SK-N-SH treated with all-trans-retinoic acid at 6 μM for 48 hours (cell line): ENCODE measurements at regions not wholly inside any gene's neighbourhood (a gene's known extent, or its start where the extent isn't known, plus 50 kb on each side); places are given as distances from the start of the nearest gene placed in this dataset.

Source experiments
- GLIS3 ChIP-seq: fragments of 250-450 bp; sonication (Bioruptor Pico); IDR thresholded peaks from 2 replicates; pipeline ENCODE4 v1.5.0; 2020; ENCODE audit warnings: mild to moderate bottlenecking, moderate library complexity
- SNAI2 ChIP-seq: fragments of 250-450 bp; sonication (Bioruptor Pico); IDR thresholded peaks from 2 replicates; pipeline ENCODE4 v1.5.0; 2020; ENCODE audit warnings: mild to moderate bottlenecking, moderate library complexity
- TSHZ2 ChIP-seq: fragments of 250-450 bp; sonication (Bioruptor Pico); IDR thresholded peaks from 2 replicates; pipeline ENCODE4 v1.5.0; 2020; ENCODE audit warnings: mild to moderate bottlenecking, moderate library complexity
- ZNF565 ChIP-seq: fragments of 450-650 bp; formaldehyde crosslinking; conservative IDR thresholded peaks from 2 replicates; pipeline ENCODE4 v1.5.0; 2020; ENCODE audit warnings: low read depth, mild to moderate bottlenecking, moderate library complexity
- TF ChIP-seq, protein P1 (sequence below): fragments of 250-450 bp; sonication (Bioruptor Pico); IDR thresholded peaks from 2 replicates; pipeline ENCODE4 v1.5.1; 2020; ENCODE audit warnings: low read depth, mild to moderate bottlenecking, moderate library complexity

DNA sequence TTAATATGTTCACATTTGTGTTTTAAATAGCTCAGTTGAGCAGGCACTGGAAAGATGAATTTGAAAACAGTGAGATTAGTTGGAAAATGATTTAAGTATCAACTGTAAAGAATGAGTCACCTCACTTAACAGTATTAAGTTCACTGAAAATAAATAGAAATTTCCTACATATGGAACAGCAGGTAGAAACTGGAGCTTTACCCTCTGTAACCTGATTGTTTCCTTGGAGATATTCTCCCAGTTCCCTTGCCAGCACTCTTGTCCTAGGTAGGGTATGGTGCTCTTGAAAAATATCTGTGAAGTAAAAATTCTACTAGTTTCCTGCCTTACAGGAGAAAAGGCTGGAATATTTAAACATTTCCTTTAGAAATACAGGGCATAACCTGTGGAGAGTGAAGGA is 81.3 kb upstream of the DLGAP1 start:
- TF ChIP-seq, protein P1, sequence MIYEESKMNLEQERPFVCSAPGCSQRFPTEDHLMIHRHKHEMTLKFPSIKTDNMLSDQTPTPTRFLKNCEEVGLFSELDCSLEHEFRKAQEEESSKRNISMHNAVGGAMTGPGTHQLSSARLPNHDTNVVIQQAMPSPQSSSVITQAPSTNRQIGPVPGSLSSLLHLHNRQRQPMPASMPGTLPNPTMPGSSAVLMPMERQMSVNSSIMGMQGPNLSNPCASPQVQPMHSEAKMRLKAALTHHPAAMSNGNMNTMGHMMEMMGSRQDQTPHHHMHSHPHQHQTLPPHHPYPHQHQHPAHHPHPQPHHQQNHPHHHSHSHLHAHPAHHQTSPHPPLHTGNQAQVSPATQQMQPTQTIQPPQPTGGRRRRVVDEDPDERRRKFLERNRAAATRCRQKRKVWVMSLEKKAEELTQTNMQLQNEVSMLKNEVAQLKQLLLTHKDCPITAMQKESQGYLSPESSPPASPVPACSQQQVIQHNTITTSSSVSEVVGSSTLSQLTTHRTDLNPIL (CRISPR knock-in tag): no peak
- no peak for TF ChIP-seq GLIS3
- TF ChIP-seq TSHZ2 (CRISPR knock-in tag): no peak
- TF ChIP-seq SNAI2 (CRISPR knock-in tag): no peak
- TF ChIP-seq ZNF565 (CRISPR knock-in tag): no peak
